Endodermal cell (in vitro differentiated cells): ENCODE measurements at regions not wholly inside any gene's neighbourhood (a gene's known extent, or its start where the extent isn't known, plus 50 kb on each side); places are given as distances from the start of the nearest gene placed in this dataset.

ENCODE experiments used
- DNase-seq: peaks from one replicate; pipeline ENCODE4 v3.0.0-alpha.2; 2017
- H3K27ac ChIP-seq: 2 replicates; pipeline ENCODE4 v1.5.1; 2013; ENCODE audit warnings: mild to moderate bottlenecking, low read depth, low read length, moderate library complexity
- H3K27me3 ChIP-seq: 2 replicates; pipeline ENCODE4 v1.6.1; 2013; ENCODE audit warnings: mild to moderate bottlenecking, low read length, moderate library complexity; ENCODE audit not compliant: insufficient read depth, control insufficient read depth, poor library complexity, severe bottlenecking
- H3K36me3 ChIP-seq: 2 replicates; pipeline ENCODE4 v1.7.0; 2013; ENCODE audit warnings: mild to moderate bottlenecking, low read length, moderate library complexity; ENCODE audit not compliant: control insufficient read depth, insufficient read depth
- H3K4me1 ChIP-seq: one replicate; pipeline ENCODE4 v1.7.0; 2013; ENCODE audit warnings: low read length; ENCODE audit not compliant: control insufficient read depth, insufficient read depth
- H3K4me3 ChIP-seq: 2 replicates; pipeline ENCODE4 v1.5.1; 2013; ENCODE audit warnings: mild to moderate bottlenecking, low read length, moderate library complexity
- H3K9ac ChIP-seq: 2 replicates; pipeline ENCODE4 v1.6.1; 2013; ENCODE audit warnings: mild to moderate bottlenecking, low read length, moderate library complexity; ENCODE audit not compliant: poor library complexity, severe bottlenecking; ENCODE audit errors: extremely low read depth
- H3K9me3 ChIP-seq: 2 replicates; pipeline ENCODE4 v1.6.1; 2013; ENCODE audit warnings: mild to moderate bottlenecking, low read length, moderate library complexity; ENCODE audit not compliant: control insufficient read depth
- H3K27ac Mint-ChIP-seq: 2 replicates; pipeline ENCODE4 v1.8.0; 2020; ENCODE audit warnings: mixed read lengths
- H3K27me3 Mint-ChIP-seq: 2 replicates; pipeline ENCODE4 v1.8.0; 2021; ENCODE audit warnings: mild to moderate bottlenecking, mixed read lengths; ENCODE audit not compliant: insufficient read depth
- H3K36me3 Mint-ChIP-seq: 2 replicates; pipeline ENCODE4 v1.8.0; 2020; ENCODE audit warnings: low read depth, mixed read lengths
- H3K4me1 Mint-ChIP-seq: 2 replicates; pipeline ENCODE4 v1.8.0; 2020; ENCODE audit warnings: mixed read lengths
- H3K4me3 Mint-ChIP-seq: 2 replicates; pipeline ENCODE4 v1.8.0; 2020; ENCODE audit warnings: mild to moderate bottlenecking, moderate library complexity, mixed read lengths
- H3K9me3 Mint-ChIP-seq: 2 replicates; pipeline ENCODE4 v1.8.0; 2020; ENCODE audit warnings: mild to moderate bottlenecking, mixed read lengths
- WGBS, 2 experiments: methylation state at CpG; one replicate each; pipeline versions ENCODE4 v1.1.5 to v1.1.7; 2013; ENCODE audit warnings: missing lambda C conversion rate in 2 of 2, mixed read lengths in 1 of 2; ENCODE audit not compliant: insufficient coverage in 1 of 2, insufficient read length in 1 of 2; 5-methylcytosine and 5-hydroxymethylcytosine counted together
- TF ChIP-seq, protein P1 (sequence below): fragments of 200-600 bp; sonication (generic); conservative IDR thresholded peaks from 2 replicates; pipeline ENCODE4 v1.5.0; 2021; ENCODE audit warnings: antibody characterized with exemption, mild to moderate bottlenecking

DNA sequence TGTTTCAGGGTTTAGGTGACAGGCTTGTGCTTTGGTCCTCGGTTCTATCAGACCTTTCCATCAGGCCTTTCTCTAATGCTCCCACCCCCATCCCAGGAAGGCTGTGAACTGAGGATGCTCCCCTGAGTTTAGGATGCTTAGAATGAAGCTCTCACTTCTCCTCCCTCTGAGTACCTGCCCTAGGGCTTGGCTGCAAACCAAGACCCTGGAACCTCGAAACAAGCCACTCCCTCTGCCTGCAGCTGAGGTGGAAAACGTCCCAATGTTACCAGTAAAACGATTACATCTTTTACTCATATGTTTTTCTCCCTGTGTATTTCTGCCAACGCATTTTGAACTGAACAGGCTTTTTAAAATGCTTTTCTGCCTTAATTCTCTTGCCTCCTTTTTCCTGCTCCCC lies 54.5 kb upstream of the BMAL1 start:
- H3K27ac Mint-ChIP-seq, result no peak overlapping the region
- TF ChIP-seq, protein P1, sequence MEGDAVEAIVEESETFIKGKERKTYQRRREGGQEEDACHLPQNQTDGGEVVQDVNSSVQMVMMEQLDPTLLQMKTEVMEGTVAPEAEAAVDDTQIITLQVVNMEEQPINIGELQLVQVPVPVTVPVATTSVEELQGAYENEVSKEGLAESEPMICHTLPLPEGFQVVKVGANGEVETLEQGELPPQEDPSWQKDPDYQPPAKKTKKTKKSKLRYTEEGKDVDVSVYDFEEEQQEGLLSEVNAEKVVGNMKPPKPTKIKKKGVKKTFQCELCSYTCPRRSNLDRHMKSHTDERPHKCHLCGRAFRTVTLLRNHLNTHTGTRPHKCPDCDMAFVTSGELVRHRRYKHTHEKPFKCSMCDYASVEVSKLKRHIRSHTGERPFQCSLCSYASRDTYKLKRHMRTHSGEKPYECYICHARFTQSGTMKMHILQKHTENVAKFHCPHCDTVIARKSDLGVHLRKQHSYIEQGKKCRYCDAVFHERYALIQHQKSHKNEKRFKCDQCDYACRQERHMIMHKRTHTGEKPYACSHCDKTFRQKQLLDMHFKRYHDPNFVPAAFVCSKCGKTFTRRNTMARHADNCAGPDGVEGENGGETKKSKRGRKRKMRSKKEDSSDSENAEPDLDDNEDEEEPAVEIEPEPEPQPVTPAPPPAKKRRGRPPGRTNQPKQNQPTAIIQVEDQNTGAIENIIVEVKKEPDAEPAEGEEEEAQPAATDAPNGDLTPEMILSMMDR, result no peak
- peaks cover 17% of the 10 kb centered on the region for H3K4me1 ChIP-seq
- peaks cover 1% of the 10 kb centered on the region for H3K9me3 Mint-ChIP-seq
- H3K9ac ChIP-seq, result no peak overlapping the region
- 70 to 81% methylated on average over 3 to 5 of the region's 5 CpGs for WGBS, 2 experiments
- no peak for DNase-seq
- no peaks in the 10 kb centered on the region for H3K27me3 ChIP-seq
- H3K36me3 ChIP-seq, result no peaks in the 10 kb centered on the region
- no peak overlapping the region for H3K4me3 Mint-ChIP-seq
- no peaks in the 10 kb centered on the region for H3K9me3 ChIP-seq
- H3K36me3 Mint-ChIP-seq, result no peaks in the 10 kb centered on the region
- peaks cover 26% of the 10 kb centered on the region for H3K27me3 Mint-ChIP-seq
- peaks cover 25% of the 10 kb centered on the region for H3K4me1 Mint-ChIP-seq
- H3K27ac ChIP-seq, result no peak overlapping the region
- H3K4me3 ChIP-seq, result no peak overlapping the region

DNA sequence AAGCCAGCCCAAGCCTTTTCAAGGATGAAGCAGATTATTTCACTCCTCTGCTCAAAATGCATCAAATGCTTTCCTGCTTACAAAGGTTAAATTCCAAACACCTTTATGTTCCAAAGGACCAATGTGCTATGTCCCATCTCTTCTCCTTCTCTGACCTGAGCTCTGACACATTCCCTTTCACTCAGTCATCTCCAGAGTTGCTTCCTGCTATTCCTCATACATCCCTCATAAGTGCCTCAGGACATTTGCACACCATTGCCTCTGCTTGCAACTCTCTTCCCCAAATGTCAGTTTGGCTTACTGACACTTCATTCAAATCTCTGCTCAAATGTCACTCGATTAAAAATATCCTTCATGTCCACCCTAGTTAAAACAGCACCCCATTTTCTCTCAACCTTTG lies 53.3 kb upstream of the BMAL1 start:
- Histone ChIP-seq H3K4me1 (peaks cover 17% of the 10 kb centered on the region), H3K4me3 (no peak overlapping the region), H3K27ac (no peak overlapping the region), H3K9ac (no peak overlapping the region), H3K27me3 (no peaks in the 10 kb centered on the region), H3K36me3 (no peaks in the 10 kb centered on the region), H3K9me3 (no peaks in the 10 kb centered on the region)
- Mint-ChIP-seq H3K4me1 (peaks cover 24% of the 10 kb centered on the region), H3K36me3 (no peaks in the 10 kb centered on the region), H3K27ac (no peak overlapping the region), H3K9me3 (no peaks in the 10 kb centered on the region), H3K27me3 (peaks cover 24% of the 10 kb centered on the region), H3K4me3 (no peak overlapping the region)
- 92% methylated on average over 1 of the region's 1 CpG; no CpG with 5 or more reads in 1 of the 2 experiments for WGBS, 2 experiments
- TF ChIP-seq, protein P1, result no peak
- no peak for DNase-seq

DNA sequence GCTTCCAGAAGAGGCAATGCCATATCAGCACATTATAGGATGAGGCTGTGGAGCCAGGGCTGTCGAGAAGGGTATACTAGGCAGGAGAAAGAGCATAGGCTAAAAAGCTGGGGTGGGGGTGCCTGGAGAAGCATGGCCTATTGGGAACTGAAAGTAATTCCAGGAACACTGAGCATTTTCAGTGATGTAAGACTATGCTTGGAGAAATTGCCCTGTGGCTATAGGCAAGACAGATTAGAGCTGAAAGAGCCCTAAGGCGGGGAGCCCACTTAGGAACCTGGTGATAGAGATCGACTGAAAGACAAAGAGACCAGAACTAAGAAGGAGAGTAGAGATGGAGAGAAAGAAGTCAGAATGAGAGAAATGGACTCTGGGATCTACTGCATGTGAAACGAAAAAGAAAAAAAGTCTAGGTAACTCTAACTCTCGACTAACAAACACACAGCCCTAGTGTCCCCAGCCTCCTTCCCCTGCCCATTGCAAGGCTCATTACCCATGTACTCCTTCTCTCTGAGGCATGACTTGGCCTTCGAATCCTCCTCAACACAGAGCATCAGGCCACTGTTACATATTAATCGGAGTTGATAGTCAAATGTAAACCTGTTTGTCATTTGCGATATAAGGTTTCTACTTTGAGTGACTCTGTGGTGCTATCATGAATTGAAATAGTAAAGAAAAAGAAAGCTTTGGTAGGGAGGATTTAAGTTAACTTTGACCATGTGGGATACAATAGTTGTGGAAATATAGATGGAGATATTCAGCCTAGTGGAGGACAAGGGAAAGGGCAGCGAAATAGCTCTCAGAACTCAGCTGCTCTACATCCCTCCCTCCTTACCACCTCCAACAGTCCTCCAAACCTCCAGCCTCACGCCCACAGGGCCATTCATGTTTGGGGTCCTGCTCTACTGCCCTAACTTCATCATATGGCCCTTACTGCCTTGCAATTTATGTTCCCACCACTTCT lies 52.3 kb upstream of the BMAL1 start:
- no peak overlapping the region for H3K27ac ChIP-seq
- H3K27me3 ChIP-seq, result no peaks in the 10 kb centered on the region
- H3K9ac ChIP-seq, result no peak overlapping the region
- H3K4me1 ChIP-seq, result peaks cover 13% of the 10 kb centered on the region
- H3K4me3 ChIP-seq, result no peak overlapping the region
- no peaks in the 10 kb centered on the region for H3K9me3 Mint-ChIP-seq
- peaks cover 14% of the 10 kb centered on the region for H3K4me1 Mint-ChIP-seq
- H3K27me3 Mint-ChIP-seq, result peaks cover 15% of the 10 kb centered on the region
- no peak for DNase-seq
- H3K36me3 Mint-ChIP-seq, result no peaks in the 10 kb centered on the region
- H3K36me3 ChIP-seq, result no peaks in the 10 kb centered on the region
- no peak overlapping the region for H3K4me3 Mint-ChIP-seq
- H3K9me3 ChIP-seq, result no peaks in the 10 kb centered on the region
- 73 to 85% methylated on average over 6 to 10 of the region's 10 CpGs for WGBS, 2 experiments
- TF ChIP-seq, protein P1, result peak; percentile 50
- H3K27ac Mint-ChIP-seq, result no peak overlapping the region
